Neural cell (in vitro differentiated cells): ENCODE measurements at regions not wholly inside any gene's neighbourhood (a gene's known extent, or its start where the extent isn't known, plus 50 kb on each side); places are given as distances from the start of the nearest gene placed in this dataset.

Experiments used
- H2AFZ ChIP-seq: fragments of 200-600, 300-800 bp; sonication (generic), shearing (Covaris generic); 2 replicates; pipeline ENCODE4 v1.6.0; 2014; ENCODE audit warnings: low read depth, mild to moderate bottlenecking, antibody characterized with exemption, low read length, moderate library complexity
- H3F3A ChIP-seq: fragments of 200-600 bp; shearing (Covaris generic); 2 replicates; pipeline ENCODE4 v1.6.1; 2016; ENCODE audit warnings: mild to moderate bottlenecking, moderate library complexity, mixed read lengths, antibody characterized with exemption, low read length; ENCODE audit not compliant: insufficient read depth, poor library complexity, severe bottlenecking
- H3K27ac ChIP-seq: fragments of 200-600, 300-800 bp; sonication (generic), shearing (Covaris generic); 2 replicates; pipeline ENCODE4 v1.5.1; 2014; ENCODE audit warnings: mild to moderate bottlenecking, low read length, moderate library complexity
- H3K27me3 ChIP-seq: fragments of 300-800, 200-600 bp; sonication (generic), shearing (Covaris generic); 2 replicates; pipeline ENCODE4 v1.6.0; 2014; ENCODE audit warnings: mild to moderate bottlenecking, low read depth, low read length, moderate library complexity; ENCODE audit not compliant: insufficient read depth
- H3K36me3 ChIP-seq: fragments of 300-800, 200-600 bp; sonication (generic), shearing (Covaris generic); 2 replicates; pipeline ENCODE4 v1.5.1; 2014; ENCODE audit warnings: mild to moderate bottlenecking, antibody characterized with exemption, low read length, moderate library complexity; ENCODE audit not compliant: insufficient read depth
- H3K4me2 ChIP-seq: fragments of 300-800, 200-600 bp; sonication (generic), shearing (Covaris generic); 2 replicates; pipeline ENCODE4 v1.6.0; 2014; ENCODE audit warnings: mild to moderate bottlenecking, low read length
- H3K4me3 ChIP-seq: fragments of 300-800, 200-600 bp; sonication (generic), shearing (Covaris generic); 2 replicates; pipeline ENCODE4 v1.5.1; 2014; ENCODE audit warnings: mild to moderate bottlenecking, low read length, moderate library complexity
- H3K79me2 ChIP-seq: fragments of 200-600 bp; shearing (Covaris generic); replicated peaks from 2 replicates; pipeline ENCODE4 v1.6.0; 2014; ENCODE audit warnings: mild to moderate bottlenecking, low read length, moderate library complexity; ENCODE audit not compliant: insufficient read depth
- H3K9ac ChIP-seq: fragments of 300-800, 200-600 bp; sonication (generic), shearing (Covaris generic); 2 replicates; pipeline ENCODE4 v1.6.1; 2016; ENCODE audit warnings: mild to moderate bottlenecking, low read length, mixed read lengths
- H3K9me2 ChIP-seq: fragments of 200-600 bp; shearing (Covaris generic); 2 replicates; pipeline ENCODE4 v1.6.1; 2016; ENCODE audit warnings: mild to moderate bottlenecking, low read length, mixed read lengths; ENCODE audit not compliant: insufficient read depth
- H3K9me3 ChIP-seq: fragments of 200-600, 300-800 bp; sonication (generic), shearing (Covaris generic); 2 replicates; pipeline ENCODE4 v1.6.1; 2016; ENCODE audit warnings: mild to moderate bottlenecking, mixed run types, low read length, moderate library complexity, mixed read lengths
- H4K20me1 ChIP-seq: fragments of 200-600 bp; shearing (Covaris generic); 2 replicates; pipeline ENCODE4 v1.6.1; 2016; ENCODE audit warnings: mild to moderate bottlenecking, mixed run types; ENCODE audit not compliant: insufficient read depth
- EP300 ChIP-seq: fragments of 450-650 bp; conservative IDR thresholded peaks from 2 replicates; pipeline ENCODE4 v1.6.1; 2014; ENCODE audit warnings: antibody characterized with exemption, mild to moderate bottlenecking, moderate library complexity; ENCODE audit not compliant: poor library complexity, severe bottlenecking
- EZH2 ChIP-seq: fragments of 200-600, 300-800 bp; shearing (Covaris generic), sonication (generic); IDR thresholded peaks from 2 replicates; pipeline ENCODE4 v1.6.1; 2014; ENCODE audit warnings: antibody characterized with exemption, low read length, borderline replicate concordance, mild to moderate bottlenecking; ENCODE audit not compliant: insufficient read depth, poor library complexity, severe bottlenecking
- MXI1 ChIP-seq: fragments of 450-650 bp; conservative IDR thresholded peaks from 2 replicates; pipeline ENCODE4 v1.6.1; 2014; ENCODE audit warnings: antibody characterized with exemption, mild to moderate bottlenecking; ENCODE audit not compliant: poor library complexity, severe bottlenecking
- POLR2AphosphoS5 ChIP-seq: IDR thresholded peaks from 2 replicates; pipeline ENCODE4 v1.6.1; 2012
- RAD21 ChIP-seq: fragments of 450-650 bp; conservative IDR thresholded peaks from 2 replicates; pipeline ENCODE4 v1.6.1; 2014; ENCODE audit warnings: antibody characterized with exemption, mild to moderate bottlenecking, moderate library complexity
- SMC3 ChIP-seq: fragments of 450-650 bp; conservative IDR thresholded peaks from 2 replicates; pipeline ENCODE4 v1.6.1; 2014; ENCODE audit warnings: antibody characterized with exemption, mild to moderate bottlenecking, moderate library complexity; ENCODE audit not compliant: poor library complexity
- TAF1 ChIP-seq: IDR thresholded peaks from 2 replicates; pipeline ENCODE4 v1.6.1; 2012; ENCODE audit warnings: low read depth
- TF ChIP-seq, protein P1 (sequence below): fragments of 450-650 bp; IDR thresholded peaks from 2 replicates; pipeline ENCODE4 v1.5.1; 2014; ENCODE audit warnings: antibody characterized with exemption, mild to moderate bottlenecking, moderate library complexity; ENCODE audit not compliant: poor library complexity, severe bottlenecking
- TF ChIP-seq, protein P2 (sequence below): IDR thresholded peaks from 2 replicates; pipeline ENCODE4 v1.6.1; 2012; ENCODE audit warnings: borderline replicate concordance

DNA sequence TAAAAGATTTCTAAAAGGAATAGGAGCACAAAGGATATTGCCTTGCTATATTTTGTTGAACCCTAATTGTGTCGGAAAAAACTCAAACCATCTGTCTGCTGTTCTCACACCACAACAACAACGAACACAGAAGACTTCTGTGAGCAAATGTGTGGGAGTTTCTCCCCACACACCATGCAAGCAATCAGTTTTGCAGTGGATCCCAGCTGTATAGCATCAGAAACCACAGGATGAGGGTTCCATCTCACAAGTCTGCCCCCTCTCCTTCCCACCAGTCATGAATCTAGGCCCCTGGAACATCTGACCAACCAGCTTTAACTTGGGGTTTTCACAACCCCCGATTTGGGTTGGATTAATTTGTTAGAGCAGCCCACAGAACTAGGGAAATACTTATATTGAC is 91.3 kb upstream of the SLC4A7 start:
- Histone ChIP-seq H3K36me3 (no peaks in the 10 kb centered on the region), H3K9me3 (no peaks in the 10 kb centered on the region), H3F3A (no peaks in the 10 kb centered on the region), H3K9me2 (no peaks in the 10 kb centered on the region), H3K9ac (no peak overlapping the region), H3K4me2 (no peak overlapping the region), H3K79me2 (no peaks in the 10 kb centered on the region), H3K27me3 (no peaks in the 10 kb centered on the region), H2AFZ (no peak overlapping the region), H3K4me3 (no peak overlapping the region), H3K27ac (no peak overlapping the region), H4K20me1 (no peaks in the 10 kb centered on the region)
- TF ChIP-seq MXI1 (no peak), TAF1 (no peak), RAD21 (no peak), EP300 (no peak), POLR2AphosphoS5 (no peak), SMC3 (no peak), EZH2 (no peak)
- TF ChIP-seq, protein P1, sequence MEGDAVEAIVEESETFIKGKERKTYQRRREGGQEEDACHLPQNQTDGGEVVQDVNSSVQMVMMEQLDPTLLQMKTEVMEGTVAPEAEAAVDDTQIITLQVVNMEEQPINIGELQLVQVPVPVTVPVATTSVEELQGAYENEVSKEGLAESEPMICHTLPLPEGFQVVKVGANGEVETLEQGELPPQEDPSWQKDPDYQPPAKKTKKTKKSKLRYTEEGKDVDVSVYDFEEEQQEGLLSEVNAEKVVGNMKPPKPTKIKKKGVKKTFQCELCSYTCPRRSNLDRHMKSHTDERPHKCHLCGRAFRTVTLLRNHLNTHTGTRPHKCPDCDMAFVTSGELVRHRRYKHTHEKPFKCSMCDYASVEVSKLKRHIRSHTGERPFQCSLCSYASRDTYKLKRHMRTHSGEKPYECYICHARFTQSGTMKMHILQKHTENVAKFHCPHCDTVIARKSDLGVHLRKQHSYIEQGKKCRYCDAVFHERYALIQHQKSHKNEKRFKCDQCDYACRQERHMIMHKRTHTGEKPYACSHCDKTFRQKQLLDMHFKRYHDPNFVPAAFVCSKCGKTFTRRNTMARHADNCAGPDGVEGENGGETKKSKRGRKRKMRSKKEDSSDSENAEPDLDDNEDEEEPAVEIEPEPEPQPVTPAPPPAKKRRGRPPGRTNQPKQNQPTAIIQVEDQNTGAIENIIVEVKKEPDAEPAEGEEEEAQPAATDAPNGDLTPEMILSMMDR = no peak
- TF ChIP-seq, protein P2, sequence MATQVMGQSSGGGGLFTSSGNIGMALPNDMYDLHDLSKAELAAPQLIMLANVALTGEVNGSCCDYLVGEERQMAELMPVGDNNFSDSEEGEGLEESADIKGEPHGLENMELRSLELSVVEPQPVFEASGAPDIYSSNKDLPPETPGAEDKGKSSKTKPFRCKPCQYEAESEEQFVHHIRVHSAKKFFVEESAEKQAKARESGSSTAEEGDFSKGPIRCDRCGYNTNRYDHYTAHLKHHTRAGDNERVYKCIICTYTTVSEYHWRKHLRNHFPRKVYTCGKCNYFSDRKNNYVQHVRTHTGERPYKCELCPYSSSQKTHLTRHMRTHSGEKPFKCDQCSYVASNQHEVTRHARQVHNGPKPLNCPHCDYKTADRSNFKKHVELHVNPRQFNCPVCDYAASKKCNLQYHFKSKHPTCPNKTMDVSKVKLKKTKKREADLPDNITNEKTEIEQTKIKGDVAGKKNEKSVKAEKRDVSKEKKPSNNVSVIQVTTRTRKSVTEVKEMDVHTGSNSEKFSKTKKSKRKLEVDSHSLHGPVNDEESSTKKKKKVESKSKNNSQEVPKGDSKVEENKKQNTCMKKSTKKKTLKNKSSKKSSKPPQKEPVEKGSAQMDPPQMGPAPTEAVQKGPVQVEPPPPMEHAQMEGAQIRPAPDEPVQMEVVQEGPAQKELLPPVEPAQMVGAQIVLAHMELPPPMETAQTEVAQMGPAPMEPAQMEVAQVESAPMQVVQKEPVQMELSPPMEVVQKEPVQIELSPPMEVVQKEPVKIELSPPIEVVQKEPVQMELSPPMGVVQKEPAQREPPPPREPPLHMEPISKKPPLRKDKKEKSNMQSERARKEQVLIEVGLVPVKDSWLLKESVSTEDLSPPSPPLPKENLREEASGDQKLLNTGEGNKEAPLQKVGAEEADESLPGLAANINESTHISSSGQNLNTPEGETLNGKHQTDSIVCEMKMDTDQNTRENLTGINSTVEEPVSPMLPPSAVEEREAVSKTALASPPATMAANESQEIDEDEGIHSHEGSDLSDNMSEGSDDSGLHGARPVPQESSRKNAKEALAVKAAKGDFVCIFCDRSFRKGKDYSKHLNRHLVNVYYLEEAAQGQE = no peak

DNA sequence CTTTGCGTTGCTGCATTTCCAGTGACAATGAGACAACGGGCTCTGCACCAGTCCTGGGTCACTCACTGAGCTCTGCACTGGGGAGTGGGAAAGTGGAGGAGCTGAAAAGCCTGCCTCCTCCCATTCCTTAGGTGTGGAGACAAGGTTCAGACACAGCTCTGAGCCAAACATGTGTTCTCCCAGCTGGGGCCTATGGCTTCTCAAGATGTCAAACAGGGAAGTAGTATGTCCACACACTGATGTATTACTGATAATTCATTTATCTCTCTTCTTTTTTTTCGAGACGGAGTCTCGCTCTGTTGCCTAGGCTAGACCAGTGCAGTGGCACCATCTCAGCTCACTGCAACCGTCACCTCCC is 90.2 kb upstream of the SLC4A7 start:
- H3K9me3 ChIP-seq = no peaks in the 10 kb centered on the region
- H3K79me2 ChIP-seq = no peaks in the 10 kb centered on the region
- no peak overlapping the region for H3K4me3 ChIP-seq
- H3K27ac ChIP-seq = no peak overlapping the region
- H3K36me3 ChIP-seq = no peaks in the 10 kb centered on the region
- no peak overlapping the region for H2AFZ ChIP-seq
- H4K20me1 ChIP-seq = no peaks in the 10 kb centered on the region
- no peak overlapping the region for H3K4me2 ChIP-seq
- no peaks in the 10 kb centered on the region for H3K9me2 ChIP-seq
- TF ChIP-seq EZH2 (no peak), RAD21 (no peak), TAF1 (no peak), POLR2AphosphoS5 (no peak), SMC3 (no peak), MXI1 (no peak), EP300 (no peak)
- TF ChIP-seq, protein P1 = no peak
- TF ChIP-seq, protein P2 = no peak
- H3K9ac ChIP-seq = no peak overlapping the region
- H3F3A ChIP-seq = no peaks in the 10 kb centered on the region
- no peaks in the 10 kb centered on the region for H3K27me3 ChIP-seq
